ENCODE measurements at regions not wholly inside any gene's neighbourhood (a gene's known extent, or its start where the extent isn't known, plus 50 kb on each side); places are given as distances from the start of the nearest gene placed in this dataset.

DNA sequence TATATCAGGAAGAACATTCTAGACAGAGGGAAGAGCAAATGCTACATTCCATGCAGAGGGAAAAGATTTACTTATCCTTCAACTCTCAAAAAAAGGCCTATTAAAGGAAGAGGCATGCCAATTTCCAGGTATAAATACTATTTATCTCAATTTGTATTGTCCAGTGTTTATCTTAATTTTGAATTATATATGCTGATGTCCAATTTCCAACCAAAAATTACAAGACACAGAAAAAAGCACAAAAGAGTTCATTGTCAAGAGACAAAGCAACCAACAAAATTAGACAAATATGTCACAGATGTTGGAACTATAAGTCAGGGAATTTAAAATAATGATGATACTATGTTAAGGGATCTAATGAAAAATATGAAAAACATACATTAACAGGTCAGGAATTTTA, 286.6 kb upstream of the SFSWAP start:
- no peak for TF ChIP-seq CTCF (conservative IDR thresholded peaks at IDR 0.05)
- TF ChIP-seq ZFX (IDR thresholded peaks at IDR 0.05) = no peak
